ENCODE measurements at regions not wholly inside any gene's neighbourhood (a gene's known extent, or its start where the extent isn't known, plus 50 kb on each side); places are given as distances from the start of the nearest gene placed in this dataset.

DNA sequence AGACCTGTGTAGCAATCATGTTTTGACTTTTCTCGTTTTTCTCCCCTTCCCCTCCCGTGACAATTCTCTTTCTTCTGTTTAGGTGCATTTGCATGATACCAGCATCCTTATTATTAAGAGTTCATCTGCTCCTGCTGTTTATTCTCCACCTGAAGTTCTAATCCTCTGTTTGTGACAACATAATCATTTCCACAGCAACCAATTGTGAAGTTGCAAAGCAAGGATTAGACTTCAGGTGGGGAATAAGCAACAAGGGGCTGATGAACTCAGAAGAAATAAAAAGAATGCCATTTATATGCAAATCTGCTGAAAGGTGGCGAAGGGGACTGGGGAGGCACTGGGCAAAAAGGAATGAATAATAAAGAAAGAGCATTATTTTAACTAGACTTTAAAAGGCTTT lies 124.8 kb upstream of the LINC00305 start:
- TF ChIP-seq EZH2 (IDR thresholded peaks at IDR 0.05; ENCODE audit: insufficient read depth, poor library complexity, severe bottlenecking): no peak
- TF ChIP-seq EZH2phosphoT487 (IDR thresholded peaks at IDR 0.05; ENCODE audit: insufficient read depth, low read depth): no peak

Data from GM23248 (cell line).